ENCODE measurements at regions not wholly inside any gene's neighbourhood (a gene's known extent, or its start where the extent isn't known, plus 50 kb on each side); places are given as distances from the start of the nearest gene placed in this dataset.

GRCh38 chr12:131477613-131478012 lies 233.3 kb upstream of the SFSWAP start:
- TF ChIP-seq POLR2A (IDR thresholded peaks at IDR 0.05) (no peak), CTCF (IDR thresholded peaks at IDR 0.05) (no peak)
- no peak for DNase-seq
- Histone ChIP-seq H3K27ac (no peak overlapping the region), H3K9me3 (no peaks in the 10 kb centered on the region), H3K36me3 (no peaks in the 10 kb centered on the region), H3K27me3 (peaks cover 0 to 16% (median 0%) of the 10 kb centered on the region in 9 donors), H3K4me1 (no peaks in the 10 kb centered on the region), H3K4me3 (no peak overlapping the region)
- 93 to 95% (median 94%) methylated on average over 2 of the region's 2 CpGs for WGBS, 4 donors
- no peak for ATAC-seq
- intact Hi-C loops (cut with DNase I) = no loop called here

GRCh38 chr12:131478468-131478867 lies 232.4 kb upstream of the SFSWAP start:
- no peaks in the 10 kb centered on the region for H3K9me3 ChIP-seq
- H3K27me3 ChIP-seq = peaks cover 0 to 12% (median 0%) of the 10 kb centered on the region in 9 donors
- no peaks in the 10 kb centered on the region for H3K36me3 ChIP-seq
- WGBS, 4 donors = 62 to 73% (median 67%) methylated on average over 3 of the region's 3 CpGs
- no peaks in the 10 kb centered on the region for H3K4me1 ChIP-seq
- ATAC-seq (no peak), DNase-seq (no peak)
- intact Hi-C loops (cut with DNase I) = no loop called here
- H3K27ac ChIP-seq = no peak overlapping the region
- no peak overlapping the region for H3K4me3 ChIP-seq
- TF ChIP-seq POLR2A (IDR thresholded peaks at IDR 0.05) (no peak), CTCF (IDR thresholded peaks at IDR 0.05) (no peak)

GRCh38 chr12:131482199-131482598 lies 228.7 kb upstream of the SFSWAP start:
- H3K36me3 ChIP-seq = no peaks in the 10 kb centered on the region
- TF ChIP-seq CTCF (IDR thresholded peaks at IDR 0.05) (no peak), POLR2A (IDR thresholded peaks at IDR 0.05) (no peak)
- no peaks in the 10 kb centered on the region for H3K4me1 ChIP-seq
- DNase-seq (no peak), ATAC-seq (no peak)
- no peaks in the 10 kb centered on the region for H3K9me3 ChIP-seq
- no peak overlapping the region for H3K4me3 ChIP-seq
- H3K27ac ChIP-seq = no peak overlapping the region
- H3K27me3 ChIP-seq = peaks cover 0 to 12% (median 0%) of the 10 kb centered on the region in 9 donors
- intact Hi-C loops (cut with DNase I) = no loop called here
- WGBS, 4 donors = 67 to 72% (median 70%) methylated on average over 4 to 6 of the region's 6 CpGs

- Histone ChIP-seq H3K4me3 (no peak overlapping the region), H3K4me1 (peaks cover 0 to 3% (median 0%) of the 10 kb centered on the region in 12 donors), H3K36me3 (no peaks in the 10 kb centered on the region), H3K9me3 (no peaks in the 10 kb centered on the region), H3K27me3 (peaks cover 0 to 12% (median 0%) of the 10 kb centered on the region in 9 donors), H3K27ac (no peak overlapping the region)
- no peak for ATAC-seq
- intact Hi-C loops (cut with DNase I) = no loop called here
- WGBS, 4 donors = 78 to 92% (median 80%) methylated on average over 8 to 9 of the region's 9 CpGs
- TF ChIP-seq CTCF (IDR thresholded peaks at IDR 0.05) (no peak), POLR2A (IDR thresholded peaks at IDR 0.05) (no peak)
- no peak for DNase-seq
Observed at GRCh38 chr12:131482686-131483085, 228.2 kb upstream of the SFSWAP start.
